Renal cortical epithelial cell (primary cell): ENCODE measurements at regions not wholly inside any gene's neighbourhood (a gene's known extent, or its start where the extent isn't known, plus 50 kb on each side); places are given as distances from the start of the nearest gene placed in this dataset.
"Not testable (repeated sequence)": the region's sequence is repeated elsewhere in the genome, so short reads cannot be mapped to it uniquely, and the experiment has no call there.

Source experiments
- DNase-seq: peaks from one replicate; pipeline ENCODE4 v3.0.0-alpha.2; 2011; ENCODE audit warnings: low read depth

- DNase-seq = no peak
Observed at GRCh38 chr21:24552491-24552890, 1054.8 kb downstream of the MRPL39 start.

DNA sequence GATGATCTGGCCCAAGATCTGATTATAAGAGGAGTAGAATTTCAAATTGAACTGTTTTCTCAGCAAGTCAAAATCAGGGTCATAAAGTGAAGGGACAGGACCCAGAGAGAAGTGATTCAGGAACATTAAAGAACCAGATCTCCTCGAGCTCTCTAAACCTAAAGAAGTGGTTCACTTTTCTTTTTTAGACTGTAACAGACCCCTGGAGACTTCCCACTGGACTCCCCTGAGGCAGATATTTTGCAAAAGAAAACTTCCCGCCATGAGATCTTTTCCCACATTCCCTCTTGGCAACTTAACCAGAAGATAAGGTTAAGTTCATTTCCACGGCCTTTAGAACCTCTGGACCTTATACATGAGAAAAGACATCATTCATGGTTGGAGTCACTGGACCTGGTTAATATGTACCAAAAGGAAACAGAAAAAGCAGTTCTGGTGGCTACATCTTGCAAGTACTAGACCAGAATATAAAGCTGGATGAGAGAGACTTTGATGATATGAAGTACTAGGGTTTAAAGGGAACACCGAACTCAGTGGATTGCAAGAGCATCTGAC, 1061.4 kb downstream of the MRPL39 start:
- peak; percentile 15 for DNase-seq

DNA sequence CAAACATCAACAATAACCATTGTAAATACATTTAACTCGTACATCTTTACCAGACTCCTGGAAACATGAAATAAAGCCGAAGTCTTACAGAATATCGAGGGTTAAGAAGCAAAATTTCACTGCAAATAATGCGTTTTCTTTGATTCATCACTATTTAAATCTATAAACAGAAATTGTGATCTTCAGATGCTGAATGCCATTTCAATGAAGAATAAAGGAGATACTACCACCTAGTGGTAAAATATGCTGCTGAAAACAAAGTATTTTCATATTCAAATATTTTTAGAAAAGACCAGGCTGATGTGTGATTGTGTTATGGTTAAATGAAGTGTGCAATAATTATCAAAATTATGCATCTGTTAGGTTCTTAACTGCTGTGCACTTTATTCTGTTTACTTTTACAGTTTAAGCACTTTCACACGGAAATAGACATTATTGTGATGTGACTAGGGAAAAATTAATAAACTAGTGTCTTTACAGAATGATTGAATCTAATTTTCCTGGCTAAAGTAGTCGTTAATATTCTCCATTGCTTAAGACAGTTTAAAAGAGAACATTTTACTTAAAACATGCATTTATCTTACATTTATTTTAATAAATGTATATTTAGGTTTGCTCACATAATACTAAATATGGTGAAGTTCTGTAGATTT, 1093.1 kb downstream of the MRPL39 start:
- peak; percentile 1 for DNase-seq

- DNase-seq = no peak
Observed at GRCh38 chr21:24509131-24509530, 1098.2 kb downstream of the MRPL39 start.

DNA sequence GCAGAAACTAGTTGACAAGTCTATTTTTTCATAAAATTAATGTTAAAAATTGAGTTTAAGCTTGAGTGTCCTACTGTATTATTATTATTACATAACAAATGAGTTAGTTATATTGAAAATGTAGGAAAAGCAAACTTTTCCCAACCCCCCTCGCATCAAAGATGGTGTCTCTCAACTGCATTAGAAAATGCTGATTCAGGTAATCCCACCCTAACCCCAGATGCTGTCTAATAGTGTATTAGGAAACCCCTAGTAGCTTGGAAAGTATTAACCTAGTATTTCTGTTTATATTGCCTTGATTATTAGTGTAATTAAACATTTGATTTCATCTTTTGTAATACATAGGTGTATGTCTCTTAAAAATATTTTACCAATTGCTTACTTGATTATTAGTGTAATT, 1120.3 kb downstream of the MRPL39 start:
- no peak for DNase-seq

GRCh38 chr21:24483361-24483760, 1123.9 kb downstream of the MRPL39 start:
- not testable (repeated sequence) for DNase-seq

- no peak for DNase-seq
Observed at GRCh38 chr21:24470852-24471251, 1136.4 kb downstream of the MRPL39 start.

DNA sequence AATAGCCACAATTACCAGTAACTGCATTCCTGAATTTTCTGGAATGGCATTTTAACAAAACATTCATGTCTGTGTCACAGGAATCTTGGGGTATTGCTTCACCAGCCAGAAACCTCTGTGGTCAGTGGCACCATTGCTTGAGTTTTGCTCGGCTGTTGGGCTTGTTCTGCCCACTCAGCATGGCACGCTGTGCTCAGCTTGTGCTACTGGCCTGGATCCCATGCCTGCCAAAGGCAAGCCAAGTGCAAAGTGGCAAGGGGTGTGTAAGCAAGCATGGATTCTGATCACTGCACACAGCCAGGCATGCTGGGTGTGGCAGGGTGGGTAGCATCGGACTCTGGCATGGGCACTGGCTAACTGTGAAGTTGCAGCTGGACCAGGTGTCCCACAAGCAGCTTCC, 1150.9 kb downstream of the MRPL39 start:
- peak; percentile 41 for DNase-seq

DNA sequence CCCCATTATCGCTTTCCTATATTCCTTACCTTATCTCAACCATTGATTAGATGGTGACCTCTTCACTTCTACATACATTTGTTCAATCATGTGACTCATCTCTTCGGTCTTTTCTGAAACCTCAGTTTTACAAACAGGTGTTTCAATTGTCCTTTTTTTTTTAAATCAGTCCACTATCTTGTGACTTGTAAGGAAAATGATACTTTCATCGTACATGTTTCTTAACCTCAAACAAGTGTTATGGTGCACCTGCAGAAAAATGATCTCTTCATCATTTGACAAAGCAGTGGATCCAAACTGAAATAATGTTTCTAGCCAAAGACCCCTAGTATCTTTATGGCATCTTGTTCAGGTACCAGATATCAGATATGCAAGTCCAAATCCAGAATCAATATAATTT, 1157.2 kb downstream of the MRPL39 start:
- no peak for DNase-seq

DNA sequence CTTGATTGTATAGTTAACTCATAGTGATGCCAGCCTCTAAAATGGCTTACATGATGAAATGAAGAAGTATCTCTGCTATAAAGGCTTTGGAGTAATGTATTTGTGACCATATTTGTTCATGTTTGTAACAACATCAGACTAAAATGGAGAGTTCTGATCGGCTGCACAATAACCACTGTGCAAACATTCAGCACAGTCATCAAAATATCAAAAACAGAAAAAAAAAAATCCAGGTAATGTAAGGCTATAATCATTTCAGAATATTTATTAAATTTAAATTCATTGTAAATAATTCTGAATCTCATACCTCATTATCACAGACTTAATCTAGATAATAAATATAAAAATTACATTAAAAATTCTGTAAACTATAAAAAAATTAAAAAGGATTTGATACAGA, 1161.8 kb downstream of the MRPL39 start:
- no peak for DNase-seq

DNA sequence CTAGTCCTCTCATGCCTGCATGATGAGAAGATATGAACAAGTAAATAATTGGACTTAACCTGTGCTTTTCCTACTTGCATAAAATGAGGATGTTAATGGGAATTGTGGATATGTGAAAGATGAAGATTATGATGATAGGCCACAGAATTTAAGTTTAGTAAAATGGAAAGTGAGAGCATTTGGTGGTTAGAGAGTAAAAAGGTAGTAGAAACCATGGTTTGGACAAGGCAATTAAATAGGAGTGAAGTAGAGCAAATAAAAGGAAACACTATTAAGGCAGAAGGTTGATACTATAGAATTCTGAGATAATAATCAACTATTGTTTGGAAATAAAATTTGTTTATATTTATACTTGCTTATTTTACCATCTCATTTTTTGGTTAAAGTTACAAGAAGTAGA, 1162.5 kb downstream of the MRPL39 start:
- no peak for DNase-seq

- DNase-seq = no peak
Observed at GRCh38 chr21:24436236-24436635, 1171.0 kb downstream of the MRPL39 start.

GRCh38 chr21:24428591-24429199, 1178.6 kb downstream of the MRPL39 start:
- DNase-seq = no peak

DNA sequence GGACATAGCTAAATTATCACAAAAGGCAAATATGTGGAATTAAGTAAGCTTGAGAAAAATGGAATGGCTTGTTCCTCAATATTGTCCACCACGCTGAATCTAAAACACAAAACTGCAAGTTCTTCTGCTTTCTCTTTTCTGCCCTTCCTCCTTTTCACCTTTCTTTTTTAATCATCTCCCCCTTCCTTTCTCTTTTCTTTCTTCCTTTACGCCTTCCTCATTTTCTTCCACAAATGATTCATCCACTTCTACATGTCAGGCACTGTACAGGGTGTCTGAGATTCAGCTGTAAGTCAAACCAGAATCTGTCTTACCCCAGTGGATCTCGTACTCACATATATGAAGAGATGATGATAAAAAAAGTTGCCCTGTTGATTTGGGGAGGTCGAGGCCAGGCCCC, 1182.5 kb downstream of the MRPL39 start:
- DNase-seq = no peak

GRCh38 chr21:24423546-24423945, 1183.7 kb downstream of the MRPL39 start:
- no peak for DNase-seq

GRCh38 chr21:24420689-24421088, 1186.6 kb downstream of the MRPL39 start:
- DNase-seq = no peak

GRCh38 chr21:24419641-24420040, 1187.6 kb downstream of the MRPL39 start:
- DNase-seq = not testable (repeated sequence)

DNA sequence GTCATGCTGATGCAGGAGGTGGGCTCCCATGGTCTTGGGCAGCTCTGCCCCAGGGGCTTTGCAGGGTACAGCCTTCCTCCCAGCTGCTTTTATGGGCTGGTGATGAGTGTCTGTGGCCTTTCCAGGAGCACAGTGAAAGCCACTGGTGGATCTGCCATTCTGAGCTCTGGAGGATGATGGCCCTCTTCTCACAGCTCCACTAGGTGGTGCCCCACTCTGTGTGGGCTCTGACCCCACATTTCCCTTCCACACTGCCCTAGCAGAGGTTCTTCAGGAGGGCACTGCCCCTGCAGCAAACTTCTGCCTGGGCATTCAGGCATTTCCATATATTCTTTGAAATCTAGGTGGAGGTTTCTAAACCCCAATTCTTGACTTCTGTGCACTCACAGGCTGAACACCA, 1188.6 kb downstream of the MRPL39 start:
- DNase-seq = no peak

DNA sequence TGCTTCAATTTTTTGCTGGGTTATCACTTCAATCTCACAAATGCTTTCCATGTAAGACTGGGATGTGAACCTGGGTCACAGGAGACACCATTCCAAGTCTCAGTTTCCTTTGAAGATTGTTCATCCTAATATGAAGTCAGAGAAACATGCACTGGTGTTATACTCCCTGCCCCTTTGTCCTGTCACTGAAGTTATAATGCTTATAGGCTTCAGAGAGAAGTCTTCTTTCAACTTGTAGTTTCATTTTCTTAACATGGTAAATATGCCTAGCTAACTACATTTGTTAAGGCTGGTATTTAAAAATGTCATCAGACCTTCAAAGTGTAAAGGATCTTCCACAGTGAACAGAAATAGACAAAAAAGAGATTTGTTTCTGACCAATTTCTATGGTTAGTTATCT, 1195.9 kb downstream of the MRPL39 start:
- no peak for DNase-seq

DNA sequence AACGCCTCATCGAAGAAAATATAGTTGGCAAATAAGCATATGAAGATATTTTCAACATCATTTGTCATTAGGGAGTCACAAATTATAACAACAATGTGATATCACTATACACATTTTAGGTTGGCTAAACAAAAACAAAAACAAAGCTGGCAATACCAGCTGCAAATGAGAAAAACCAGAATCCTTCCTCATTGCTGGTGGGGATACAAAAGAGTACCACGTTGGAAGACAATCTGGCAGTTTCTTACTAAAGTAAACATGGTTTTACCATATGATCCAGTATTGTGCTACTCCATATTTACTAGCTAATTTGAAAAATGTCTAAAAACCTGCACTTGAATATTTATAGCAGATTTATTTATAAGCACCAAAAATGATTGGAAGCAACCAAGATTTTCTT, 1204.1 kb downstream of the MRPL39 start:
- no peak for DNase-seq

DNA sequence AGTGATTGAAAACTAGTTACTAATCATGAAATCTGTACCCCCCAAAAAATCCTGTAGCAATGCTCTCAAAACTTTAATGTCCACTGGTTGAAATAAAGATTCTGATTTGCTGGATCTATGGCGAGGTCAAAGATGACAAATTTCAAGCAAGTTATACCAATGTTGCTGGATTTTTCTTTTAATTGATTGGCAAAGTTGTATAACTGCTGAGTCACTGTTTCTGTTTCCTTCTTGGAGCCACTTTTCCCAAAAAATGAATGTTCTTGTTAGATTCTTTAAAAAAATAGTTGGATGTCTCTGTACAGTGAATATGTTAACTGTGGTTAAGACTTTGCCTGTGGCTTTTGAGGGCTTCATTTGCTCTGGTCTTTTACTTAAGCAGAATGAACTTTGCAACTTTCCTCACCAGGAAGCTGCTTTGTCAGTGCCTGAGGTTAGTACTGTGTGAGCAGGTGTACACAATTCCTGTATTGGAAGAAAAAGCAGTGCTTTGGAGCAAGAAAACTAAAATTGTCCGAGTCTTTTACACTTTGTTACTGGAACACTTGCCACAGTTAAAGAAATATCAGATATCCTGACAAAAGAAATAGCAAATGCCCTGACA, 1211.9 kb downstream of the MRPL39 start:
- peak; percentile 19 for DNase-seq

DNA sequence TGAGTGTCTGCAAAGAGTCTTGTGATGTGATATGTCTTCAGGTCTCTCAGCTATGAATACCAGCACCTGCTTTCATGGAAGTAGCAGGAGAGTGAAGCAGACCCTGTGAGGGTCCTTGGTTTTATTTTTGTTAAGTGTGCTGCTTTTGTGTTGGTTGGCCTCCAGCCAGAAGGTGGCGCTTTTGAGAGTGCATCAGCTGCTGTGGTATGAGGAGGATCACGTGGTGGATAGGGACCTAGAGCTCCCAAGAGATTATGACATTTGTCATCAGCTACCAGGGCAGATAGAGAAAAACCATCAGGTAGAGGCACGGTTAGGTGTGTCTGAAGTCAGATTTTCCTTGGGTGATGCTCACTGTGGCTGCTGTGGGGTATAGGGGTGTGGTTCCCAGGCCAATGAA, 1232.1 kb downstream of the MRPL39 start:
- DNase-seq = no peak

DNA sequence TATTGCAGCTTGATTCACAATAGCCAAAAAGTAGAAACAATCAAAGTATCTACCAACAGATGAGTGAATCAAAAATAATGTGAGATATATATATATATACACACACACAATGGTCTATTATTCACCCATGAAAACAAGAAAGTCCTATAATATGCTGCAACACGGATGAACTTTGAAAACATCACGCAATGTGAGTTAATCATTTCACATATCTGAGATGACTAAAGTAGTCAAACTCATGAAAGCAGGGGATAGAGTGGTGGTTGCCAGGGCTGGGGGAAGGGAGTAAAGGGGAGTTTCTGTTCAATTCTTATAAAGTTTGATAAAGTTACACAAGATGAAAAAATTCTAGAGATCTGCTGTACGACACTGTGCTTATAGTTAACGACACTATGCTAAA, 1234.8 kb downstream of the MRPL39 start:
- peak; percentile 26 for DNase-seq
